PFSK-1 (cell line): ENCODE measurements at regions not wholly inside any gene's neighbourhood (a gene's known extent, or its start where the extent isn't known, plus 50 kb on each side); places are given as distances from the start of the nearest gene placed in this dataset.

Source experiments
- FOXP2 ChIP-seq: optimal IDR thresholded peaks from 2 replicates; pipeline ENCODE3; 2011; ENCODE audit warnings: borderline replicate concordance, control low read depth, inconsistent platforms; ENCODE audit not compliant: insufficient read depth; ENCODE audit errors: extremely low read length, extremely low read depth
- POLR2AphosphoS5 ChIP-seq: IDR thresholded peaks from 2 replicates; pipeline ENCODE4 v1.6.1; 2012; ENCODE audit warnings: low read depth, mild to moderate bottlenecking, control low read depth, low read length, moderate library complexity
- SIN3A ChIP-seq: IDR thresholded peaks from 2 replicates; pipeline ENCODE4 v1.6.1; 2012; ENCODE audit warnings: mild to moderate bottlenecking, low read length, moderate library complexity, borderline replicate concordance; ENCODE audit not compliant: insufficient read depth
- TAF1 ChIP-seq: IDR thresholded peaks from 2 replicates; pipeline ENCODE4 v1.6.1; 2012; ENCODE audit warnings: low read length, control low read depth, borderline replicate concordance; ENCODE audit not compliant: insufficient read depth
- TF ChIP-seq, protein P1 (sequence below), 2 experiments: IDR thresholded peaks; 2 replicates each; pipeline versions ENCODE4 v1.6.1 to v1.8.0; 2011 to 2012; ENCODE audit warnings: low read depth in 2 of 2, low read length in 2 of 2, control low read depth in 1 of 2, inconsistent platforms in 1 of 2, mild to moderate bottlenecking in 1 of 2, moderate library complexity in 1 of 2; ENCODE audit not compliant: insufficient read depth in 1 of 2

DNA sequence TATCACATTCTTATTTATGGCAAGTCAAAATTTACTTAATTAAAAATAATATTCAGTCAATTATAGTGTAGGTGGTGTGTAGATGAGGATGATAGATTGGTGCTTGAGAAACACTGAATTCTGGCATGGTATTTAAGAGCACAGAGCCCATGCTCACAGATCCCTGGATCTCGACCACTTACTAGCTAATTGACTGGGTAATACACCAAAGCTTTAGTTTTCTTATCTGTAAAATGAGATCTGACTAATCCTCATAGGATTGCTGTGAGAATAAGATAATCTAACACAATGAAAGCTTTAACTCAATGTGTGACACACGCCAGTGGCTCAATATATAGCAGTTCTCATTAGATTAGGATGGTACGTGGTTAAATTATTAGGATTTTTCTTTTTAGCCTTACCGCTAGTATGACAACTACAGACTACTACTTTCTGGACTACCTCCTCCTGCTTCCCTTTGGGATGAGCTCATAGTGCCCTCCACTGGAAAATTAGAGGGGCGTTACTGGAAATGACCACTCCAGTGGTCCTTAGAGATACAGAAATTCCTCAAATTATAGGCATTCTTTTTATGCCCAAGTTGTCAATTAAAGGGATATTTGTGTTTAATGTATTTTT is 482.8 kb upstream of the TBX3 start:
- TF ChIP-seq TAF1 (no peak), FOXP2 (no peak), SIN3A (no peak), POLR2AphosphoS5 (no peak)
- TF ChIP-seq, protein P1, sequence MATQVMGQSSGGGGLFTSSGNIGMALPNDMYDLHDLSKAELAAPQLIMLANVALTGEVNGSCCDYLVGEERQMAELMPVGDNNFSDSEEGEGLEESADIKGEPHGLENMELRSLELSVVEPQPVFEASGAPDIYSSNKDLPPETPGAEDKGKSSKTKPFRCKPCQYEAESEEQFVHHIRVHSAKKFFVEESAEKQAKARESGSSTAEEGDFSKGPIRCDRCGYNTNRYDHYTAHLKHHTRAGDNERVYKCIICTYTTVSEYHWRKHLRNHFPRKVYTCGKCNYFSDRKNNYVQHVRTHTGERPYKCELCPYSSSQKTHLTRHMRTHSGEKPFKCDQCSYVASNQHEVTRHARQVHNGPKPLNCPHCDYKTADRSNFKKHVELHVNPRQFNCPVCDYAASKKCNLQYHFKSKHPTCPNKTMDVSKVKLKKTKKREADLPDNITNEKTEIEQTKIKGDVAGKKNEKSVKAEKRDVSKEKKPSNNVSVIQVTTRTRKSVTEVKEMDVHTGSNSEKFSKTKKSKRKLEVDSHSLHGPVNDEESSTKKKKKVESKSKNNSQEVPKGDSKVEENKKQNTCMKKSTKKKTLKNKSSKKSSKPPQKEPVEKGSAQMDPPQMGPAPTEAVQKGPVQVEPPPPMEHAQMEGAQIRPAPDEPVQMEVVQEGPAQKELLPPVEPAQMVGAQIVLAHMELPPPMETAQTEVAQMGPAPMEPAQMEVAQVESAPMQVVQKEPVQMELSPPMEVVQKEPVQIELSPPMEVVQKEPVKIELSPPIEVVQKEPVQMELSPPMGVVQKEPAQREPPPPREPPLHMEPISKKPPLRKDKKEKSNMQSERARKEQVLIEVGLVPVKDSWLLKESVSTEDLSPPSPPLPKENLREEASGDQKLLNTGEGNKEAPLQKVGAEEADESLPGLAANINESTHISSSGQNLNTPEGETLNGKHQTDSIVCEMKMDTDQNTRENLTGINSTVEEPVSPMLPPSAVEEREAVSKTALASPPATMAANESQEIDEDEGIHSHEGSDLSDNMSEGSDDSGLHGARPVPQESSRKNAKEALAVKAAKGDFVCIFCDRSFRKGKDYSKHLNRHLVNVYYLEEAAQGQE (IDR thresholded peaks at IDR 0.05; ENCODE audit: insufficient read depth in 1 of 2, low read depth in 2 of 2, low read length in 2 of 2): no peak

GRCh38 chr12:115163710-115164109 is 479.7 kb upstream of the TBX3 start:
- TF ChIP-seq, protein P1 (IDR thresholded peaks at IDR 0.05; ENCODE audit: insufficient read depth in 1 of 2, low read depth in 2 of 2, low read length in 2 of 2): no peak
- TF ChIP-seq FOXP2 (no peak), POLR2AphosphoS5 (no peak), SIN3A (no peak), TAF1 (no peak)

GRCh38 chr12:115160271-115161128 is 476.5 kb upstream of the TBX3 start:
- TF ChIP-seq, protein P1 (IDR thresholded peaks at IDR 0.05; ENCODE audit: insufficient read depth in 1 of 2, low read depth in 2 of 2, low read length in 2 of 2): no peak
- no peak for TF ChIP-seq SIN3A
- TF ChIP-seq POLR2AphosphoS5: no peak
- TF ChIP-seq FOXP2: no peak
- TF ChIP-seq TAF1: no peak

DNA sequence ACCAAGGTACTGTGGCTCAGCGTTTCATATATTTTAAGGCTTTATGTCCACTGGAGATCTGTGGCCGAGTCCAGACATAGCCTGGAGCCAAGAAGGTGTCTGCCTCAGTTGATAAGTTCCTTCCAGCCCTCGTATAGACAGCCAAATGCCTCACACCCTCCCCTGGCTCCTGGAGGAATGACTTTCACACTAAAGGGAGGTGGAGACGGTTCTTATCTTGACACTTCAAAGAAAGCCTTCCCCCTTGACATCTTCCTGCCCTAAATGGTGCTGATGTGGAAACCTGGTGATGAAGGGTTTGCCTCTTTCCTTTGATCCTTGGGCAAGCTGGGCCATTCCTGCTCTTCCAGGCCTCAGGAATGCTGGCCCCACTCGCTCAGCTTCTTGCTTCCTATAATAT is 474.8 kb upstream of the TBX3 start:
- no peak for TF ChIP-seq SIN3A
- TF ChIP-seq, protein P1 (IDR thresholded peaks at IDR 0.05; ENCODE audit: insufficient read depth in 1 of 2, low read depth in 2 of 2, low read length in 2 of 2): no peak
- TF ChIP-seq TAF1: no peak
- TF ChIP-seq FOXP2: no peak
- no peak for TF ChIP-seq POLR2AphosphoS5
